Kidney (tissue), 13 donors: ENCODE measurements at regions not wholly inside any gene's neighbourhood (a gene's known extent, or its start where the extent isn't known, plus 50 kb on each side); places are given as distances from the start of the nearest gene placed in this dataset.
A peak's percentile ranks its signal among the peaks of the same experiment; 100 is the strongest.

Source experiments
- DNase-seq, 5 donors: peaks; one replicate each; pipeline ENCODE4 v3.0.0-alpha.2; 2013 to 2020
- FAIRE-seq: peaks from 2 replicates; lab custom pipeline; 2012; peaks lifted over from hg19 to GRCh38; lab: Jason Lieb, UNC
- H3K27ac ChIP-seq, 2 donors: one replicate each; pipeline ENCODE4 v1.7.0; 2013; ENCODE audit warnings: low read depth in 2 of 2, low read length in 2 of 2, inconsistent platforms in 1 of 2
- H3K27me3 ChIP-seq: one replicate; pipeline ENCODE4 v1.7.1; 2013; ENCODE audit warnings: low read length, inconsistent platforms; ENCODE audit not compliant: control insufficient read depth, insufficient read depth
- H3K36me3 ChIP-seq, 3 donors: one replicate each; pipeline versions ENCODE4 v1.7.0 to v1.7.1; 2013; ENCODE audit warnings: low read length in 3 of 3, control low read depth in 1 of 3, inconsistent platforms in 1 of 3; ENCODE audit not compliant: insufficient read depth in 3 of 3, control insufficient read depth in 2 of 3
- H3K4me1 ChIP-seq, 3 donors: one replicate each; pipeline versions ENCODE4 v1.7.0 to v1.7.1; 2013; ENCODE audit warnings: low read length in 3 of 3, inconsistent platforms in 1 of 3, low read depth in 1 of 3; ENCODE audit not compliant: control insufficient read depth in 2 of 3, insufficient read depth in 2 of 3
- H3K4me3 ChIP-seq, 3 donors: one replicate each; pipeline versions ENCODE4 v1.7.0 to v1.8.1; 2013; ENCODE audit warnings: low read length in 3 of 3, control low read depth in 1 of 3, inconsistent platforms in 1 of 3
- H3K9ac ChIP-seq, 3 donors: one replicate each; pipeline versions ENCODE4 v1.7.0 to v1.7.1; 2013; ENCODE audit warnings: low read length in 3 of 3, control low read depth in 1 of 3, inconsistent platforms in 1 of 3
- H3K9me3 ChIP-seq, 3 donors: one replicate each; pipeline versions ENCODE4 v1.7.0 to v1.7.1; 2013; ENCODE audit warnings: low read length in 3 of 3, control low read depth in 1 of 3, inconsistent platforms in 1 of 3; ENCODE audit not compliant: control insufficient read depth in 2 of 3, insufficient read depth in 1 of 3
- intact Hi-C: fragments of 100-400 bp; cut with DNase I; formaldehyde crosslinking; loops from one replicate; pipeline ENCODE4 v1.11.1; 2022
- TF ChIP-seq, protein P1 (sequence below): IDR thresholded peaks from 3 replicates; pipeline ENCODE4 v1.5.1; 2012; ENCODE audit warnings: mild to moderate bottlenecking, moderate library complexity, borderline replicate concordance; ENCODE audit not compliant: insufficient read depth; ENCODE audit errors: extremely low read depth
- donor health status: control.
- donor health status: control.
- donor health status: control.
- donor health status: control.
- donor health status: control.
- donor health status: DM: yes; HTN: yes; CAD: no.
- donor health status: Normal renal cell carcinoma (clear cell type).

DNA sequence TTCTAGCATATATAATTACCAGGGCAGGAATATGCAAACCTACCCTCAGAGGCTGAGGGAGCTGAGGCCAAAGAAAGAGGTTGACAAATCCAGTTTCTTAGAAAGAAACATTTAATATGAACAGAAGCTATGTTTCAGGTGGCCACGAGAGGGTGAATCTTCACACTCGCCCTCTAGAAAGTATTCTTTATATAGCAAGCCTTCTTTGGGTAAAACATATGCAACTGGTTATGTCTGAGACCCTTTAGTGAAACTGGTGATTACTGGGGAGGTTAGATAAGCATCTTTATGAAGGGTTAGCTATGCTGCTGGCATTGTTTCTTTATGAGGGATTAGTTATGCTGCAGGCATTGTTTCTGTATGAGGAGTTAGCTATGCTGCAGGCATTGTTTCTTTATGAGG is 50.7 kb upstream of the GOLGA6L2 start:
- Histone ChIP-seq H3K27ac (no peak overlapping the region), H3K4me1 (no peaks in the 10 kb centered on the region), H3K4me3 (no peak overlapping the region), H3K36me3 (no peaks in the 10 kb centered on the region), H3K9ac (no peak overlapping the region), H3K27me3 (no peaks in the 10 kb centered on the region), H3K9me3 (no peaks in the 10 kb centered on the region)
- intact Hi-C loops: no loop called here
- peak in 2 of 5 donors; percentile 3 to 6 for DNase-seq
- no peak for FAIRE-seq
- TF ChIP-seq, protein P1, sequence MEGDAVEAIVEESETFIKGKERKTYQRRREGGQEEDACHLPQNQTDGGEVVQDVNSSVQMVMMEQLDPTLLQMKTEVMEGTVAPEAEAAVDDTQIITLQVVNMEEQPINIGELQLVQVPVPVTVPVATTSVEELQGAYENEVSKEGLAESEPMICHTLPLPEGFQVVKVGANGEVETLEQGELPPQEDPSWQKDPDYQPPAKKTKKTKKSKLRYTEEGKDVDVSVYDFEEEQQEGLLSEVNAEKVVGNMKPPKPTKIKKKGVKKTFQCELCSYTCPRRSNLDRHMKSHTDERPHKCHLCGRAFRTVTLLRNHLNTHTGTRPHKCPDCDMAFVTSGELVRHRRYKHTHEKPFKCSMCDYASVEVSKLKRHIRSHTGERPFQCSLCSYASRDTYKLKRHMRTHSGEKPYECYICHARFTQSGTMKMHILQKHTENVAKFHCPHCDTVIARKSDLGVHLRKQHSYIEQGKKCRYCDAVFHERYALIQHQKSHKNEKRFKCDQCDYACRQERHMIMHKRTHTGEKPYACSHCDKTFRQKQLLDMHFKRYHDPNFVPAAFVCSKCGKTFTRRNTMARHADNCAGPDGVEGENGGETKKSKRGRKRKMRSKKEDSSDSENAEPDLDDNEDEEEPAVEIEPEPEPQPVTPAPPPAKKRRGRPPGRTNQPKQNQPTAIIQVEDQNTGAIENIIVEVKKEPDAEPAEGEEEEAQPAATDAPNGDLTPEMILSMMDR: no peak
